GM13976 (cell line): ENCODE measurements at regions not wholly inside any gene's neighbourhood (a gene's known extent, or its start where the extent isn't known, plus 50 kb on each side); places are given as distances from the start of the nearest gene placed in this dataset.

Experiments
- DNase-seq: peaks from one replicate; pipeline ENCODE4 v3.0.0; 2012; ENCODE audit warnings: low spot score
- in situ Hi-C: fragments of 300-500 bp; cut with MboI; formaldehyde crosslinking; loops from one replicate; pipeline ENCODE4 v1.12.0; 2022; ENCODE audit warnings: low sequenced_read_pairs, mixed read lengths, inconsistent platforms; ENCODE audit not compliant: unreplicated experiment
- TF ChIP-seq, protein P1 (sequence below): IDR thresholded peaks from 2 replicates; pipeline ENCODE4 v1.5.1; 2012; ENCODE audit warnings: borderline replicate concordance, mild to moderate bottlenecking; ENCODE audit not compliant: insufficient read depth; ENCODE audit errors: extremely low read depth, missing control alignments, control extremely low read depth

GRCh38 chr16:80161799-80162739, 378.7 kb upstream of the DYNLRB2 start:
- in situ Hi-C loops, result no loop called here
- TF ChIP-seq, protein P1, sequence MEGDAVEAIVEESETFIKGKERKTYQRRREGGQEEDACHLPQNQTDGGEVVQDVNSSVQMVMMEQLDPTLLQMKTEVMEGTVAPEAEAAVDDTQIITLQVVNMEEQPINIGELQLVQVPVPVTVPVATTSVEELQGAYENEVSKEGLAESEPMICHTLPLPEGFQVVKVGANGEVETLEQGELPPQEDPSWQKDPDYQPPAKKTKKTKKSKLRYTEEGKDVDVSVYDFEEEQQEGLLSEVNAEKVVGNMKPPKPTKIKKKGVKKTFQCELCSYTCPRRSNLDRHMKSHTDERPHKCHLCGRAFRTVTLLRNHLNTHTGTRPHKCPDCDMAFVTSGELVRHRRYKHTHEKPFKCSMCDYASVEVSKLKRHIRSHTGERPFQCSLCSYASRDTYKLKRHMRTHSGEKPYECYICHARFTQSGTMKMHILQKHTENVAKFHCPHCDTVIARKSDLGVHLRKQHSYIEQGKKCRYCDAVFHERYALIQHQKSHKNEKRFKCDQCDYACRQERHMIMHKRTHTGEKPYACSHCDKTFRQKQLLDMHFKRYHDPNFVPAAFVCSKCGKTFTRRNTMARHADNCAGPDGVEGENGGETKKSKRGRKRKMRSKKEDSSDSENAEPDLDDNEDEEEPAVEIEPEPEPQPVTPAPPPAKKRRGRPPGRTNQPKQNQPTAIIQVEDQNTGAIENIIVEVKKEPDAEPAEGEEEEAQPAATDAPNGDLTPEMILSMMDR, result no peak
- no peak for DNase-seq

DNA sequence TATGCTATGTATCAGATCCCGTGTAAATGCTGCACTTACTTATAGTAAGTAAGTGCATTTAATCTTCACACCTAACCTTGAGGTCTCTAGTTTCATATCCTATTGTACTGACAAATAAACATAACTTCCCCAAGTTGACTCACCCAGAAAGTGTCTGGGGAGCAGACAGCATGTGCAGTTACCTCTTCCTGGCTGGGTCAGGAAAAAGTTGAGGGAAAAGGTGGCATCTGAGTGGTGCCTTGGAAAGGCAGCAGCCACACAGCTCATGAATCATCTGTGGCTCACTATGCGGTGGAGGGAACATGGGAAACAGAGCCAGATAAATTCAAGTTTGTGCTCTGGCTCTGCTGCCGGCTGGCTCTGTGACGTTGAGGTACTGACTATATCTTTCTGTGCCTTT, 382.0 kb upstream of the DYNLRB2 start:
- TF ChIP-seq, protein P1, result no peak
- DNase-seq, result no peak
- in situ Hi-C loops, result no loop called here

GRCh38 chr16:80151722-80152111, 389.1 kb upstream of the DYNLRB2 start:
- DNase-seq, result no peak
- TF ChIP-seq, protein P1, result no peak
- in situ Hi-C loops, result no loop called here

GRCh38 chr16:80150978-80151721, 389.6 kb upstream of the DYNLRB2 start:
- TF ChIP-seq, protein P1, result no peak
- in situ Hi-C loops, result no loop called here
- DNase-seq, result no peak

- DNase-seq, result no peak
- TF ChIP-seq, protein P1, result no peak
- in situ Hi-C loops, result no loop called here
Observed at GRCh38 chr16:80148826-80149225, 392.0 kb upstream of the DYNLRB2 start.

DNA sequence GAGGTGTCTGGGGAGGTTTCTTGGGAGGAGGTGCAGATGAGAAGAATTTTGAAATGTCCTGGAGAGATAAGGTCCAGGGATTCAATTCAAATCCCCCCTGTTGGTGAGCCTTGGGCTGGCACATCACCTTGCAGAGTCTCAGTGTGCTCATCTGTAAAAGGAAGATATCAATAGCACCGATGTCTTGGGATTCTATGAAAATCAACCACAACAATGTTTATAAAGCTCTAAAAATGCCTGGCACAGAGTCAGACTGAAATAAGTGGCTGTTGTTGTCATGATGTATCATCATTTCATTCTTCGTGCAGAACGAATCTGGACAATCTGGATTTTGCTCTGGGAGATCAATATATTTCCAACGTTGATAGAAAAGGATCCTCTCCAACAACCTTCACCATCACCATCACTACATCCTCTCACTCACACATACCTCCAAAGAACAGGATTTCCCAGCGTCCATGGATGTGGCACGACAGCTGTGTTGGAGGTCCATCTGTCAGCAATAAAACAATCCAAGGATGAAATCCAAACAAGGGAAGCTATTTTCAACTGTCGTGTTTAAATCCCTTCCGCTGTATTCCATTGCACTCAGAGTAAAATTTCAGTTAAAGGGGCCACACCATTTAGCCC, 393.7 kb upstream of the DYNLRB2 start:
- DNase-seq, result no peak
- in situ Hi-C loops, result no loop called here
- TF ChIP-seq, protein P1, result no peak
